Astrocyte of the hippocampus (primary cell): ENCODE measurements at regions not wholly inside any gene's neighbourhood (a gene's known extent, or its start where the extent isn't known, plus 50 kb on each side); places are given as distances from the start of the nearest gene placed in this dataset.
"Not testable (repeated sequence)": the region's sequence is repeated elsewhere in the genome, so short reads cannot be mapped to it uniquely, and the experiment has no call there.

Experiments
- DNase-seq: peaks from one replicate; pipeline ENCODE4 v3.0.0; 2011; ENCODE audit warnings: low read depth, low spot score

GRCh38 chr2:133871545-133872209, 303.4 kb upstream of the NCKAP5 start:
- DNase-seq = peak; percentile 24

GRCh38 chr2:133878326-133878725, 310.1 kb upstream of the NCKAP5 start:
- DNase-seq = no peak

- no peak for DNase-seq
Measured at GRCh38 chr2:133879703-133880102, 311.4 kb upstream of the NCKAP5 start.

GRCh38 chr2:133882159-133882558, 313.9 kb upstream of the NCKAP5 start:
- not testable (repeated sequence) for DNase-seq

GRCh38 chr2:133884739-133885381, 316.6 kb upstream of the NCKAP5 start:
- DNase-seq = peak; percentile 10

GRCh38 chr2:133885847-133886246, 317.6 kb upstream of the NCKAP5 start:
- peak; percentile 5 for DNase-seq

GRCh38 chr2:133886735-133887675, 318.7 kb upstream of the NCKAP5 start:
- peak; percentile 85 for DNase-seq

GRCh38 chr2:133887676-133888040, 319.4 kb upstream of the NCKAP5 start:
- DNase-seq = no peak

GRCh38 chr2:133888107-133888506, 319.8 kb upstream of the NCKAP5 start:
- DNase-seq = no peak

GRCh38 chr2:133888621-133889219, 320.5 kb upstream of the NCKAP5 start:
- no peak for DNase-seq

- no peak for DNase-seq
Measured at GRCh38 chr2:133892352-133892913, 324.2 kb upstream of the NCKAP5 start.

GRCh38 chr2:133894429-133894828, 326.2 kb upstream of the NCKAP5 start:
- DNase-seq = no peak

GRCh38 chr2:133897838-133898237, 329.6 kb upstream of the NCKAP5 start:
- DNase-seq = not testable (repeated sequence)

- DNase-seq = no peak
Measured at GRCh38 chr2:133900909-133901308, 332.6 kb upstream of the NCKAP5 start.

GRCh38 chr2:133906396-133906795, 338.1 kb upstream of the NCKAP5 start:
- DNase-seq = no peak

GRCh38 chr2:133906926-133907325, 338.7 kb upstream of the NCKAP5 start:
- DNase-seq = no peak

- no peak for DNase-seq
Measured at GRCh38 chr2:133908171-133908570, 339.9 kb upstream of the NCKAP5 start.

- no peak for DNase-seq
Measured at GRCh38 chr2:133918141-133918540, 335.7 kb upstream of the MGAT5 start.

GRCh38 chr2:133919285-133919684, 334.6 kb upstream of the MGAT5 start:
- DNase-seq = no peak

- no peak for DNase-seq
Measured at GRCh38 chr2:133927894-133928293, 326.0 kb upstream of the MGAT5 start.

GRCh38 chr2:133936096-133936495, 317.8 kb upstream of the MGAT5 start:
- no peak for DNase-seq

- DNase-seq = no peak
Measured at GRCh38 chr2:133936601-133937000, 317.3 kb upstream of the MGAT5 start.
